HG02763 (cell line): ENCODE measurements at regions not wholly inside any gene's neighbourhood (a gene's known extent, or its start where the extent isn't known, plus 50 kb on each side); places are given as distances from the start of the nearest gene placed in this dataset.

Source experiments
- ATAC-seq: cut with Tn5 transposase; IDR thresholded peaks from one replicate; pipeline ENCODE4 v1.9.1; 2021; ENCODE audit warnings: mild to moderate bottlenecking, moderate library complexity; ENCODE audit not compliant: unreplicated experiment

DNA sequence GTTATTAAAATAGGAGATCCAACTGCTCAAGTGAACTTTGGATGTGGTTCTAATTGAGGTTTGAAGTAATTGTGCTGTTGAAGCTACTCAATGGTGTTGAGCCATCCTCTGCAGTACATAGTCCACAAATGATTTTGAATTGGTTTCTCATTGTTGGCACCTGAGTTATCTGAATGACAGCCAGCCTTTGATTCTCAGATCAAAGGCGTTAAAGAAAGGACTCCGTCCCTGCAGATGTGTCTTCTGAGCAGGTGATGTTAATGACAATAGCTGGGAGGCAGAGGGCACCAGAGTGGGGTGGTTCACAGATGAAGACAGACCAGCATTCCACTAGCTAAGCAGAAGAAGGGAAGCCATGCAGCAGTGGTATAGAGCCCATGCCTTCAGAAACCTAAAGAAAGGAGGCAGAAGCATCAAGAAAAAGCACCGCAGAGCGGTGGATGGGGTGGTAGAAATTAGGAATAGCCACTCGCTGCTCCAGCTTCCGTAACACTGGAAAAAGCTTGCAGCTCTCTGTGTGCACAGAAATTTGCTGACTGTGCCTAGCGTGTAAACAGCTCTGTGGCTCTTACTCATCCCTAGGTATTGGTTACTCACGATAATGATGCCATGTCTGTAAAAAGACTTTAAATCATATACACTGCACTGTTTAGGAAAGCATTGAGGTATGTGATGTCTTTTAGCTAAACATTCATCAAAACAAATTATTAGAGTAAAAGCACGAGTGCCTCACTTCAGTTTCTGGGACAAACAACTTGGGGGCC is 79.2 kb upstream of the CLCN4 start:
- ATAC-seq, result no peak

GRCh38 chrX:10078266-10078665 is 78.5 kb upstream of the CLCN4 start:
- ATAC-seq, result no peak

DNA sequence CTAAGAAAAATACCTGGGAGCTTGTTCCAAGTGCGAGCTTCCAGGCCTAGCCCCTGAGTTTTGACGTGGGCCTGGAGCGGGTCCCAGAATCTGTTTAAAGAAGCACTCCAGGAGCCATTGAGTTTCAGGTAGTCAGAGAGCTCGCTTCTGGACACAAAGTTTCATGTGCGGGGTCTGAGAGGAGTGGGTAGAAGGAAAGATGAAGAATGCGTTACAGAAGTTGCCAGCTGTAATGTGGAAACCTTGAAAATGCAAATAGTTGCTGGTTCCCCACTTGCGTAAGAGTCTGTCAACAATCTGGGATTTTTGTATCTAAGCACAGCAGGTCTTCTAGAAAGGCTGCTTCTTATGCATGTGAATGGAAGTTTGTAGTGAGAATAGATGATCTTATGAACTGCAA is 77.5 kb upstream of the CLCN4 start:
- no peak for ATAC-seq

DNA sequence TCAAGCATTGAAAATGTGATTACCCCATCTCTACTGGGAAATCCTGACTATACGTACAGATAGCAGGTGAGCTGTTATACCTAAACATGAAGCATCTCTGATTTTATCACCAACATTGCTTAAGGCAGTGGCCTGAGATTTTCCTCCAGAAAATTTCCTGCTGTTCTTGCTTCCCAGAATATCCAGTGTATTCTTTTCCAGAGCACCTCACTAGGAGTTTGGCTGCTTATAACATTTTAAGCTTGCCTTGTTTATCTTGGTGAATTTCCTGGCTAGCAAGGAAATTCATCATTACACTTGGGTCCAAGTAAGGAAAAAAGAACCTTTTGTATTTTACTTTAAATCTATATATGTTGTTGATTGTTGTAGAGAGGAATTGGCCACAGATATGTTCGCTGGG is 73.0 kb upstream of the CLCN4 start:
- ATAC-seq, result no peak

DNA sequence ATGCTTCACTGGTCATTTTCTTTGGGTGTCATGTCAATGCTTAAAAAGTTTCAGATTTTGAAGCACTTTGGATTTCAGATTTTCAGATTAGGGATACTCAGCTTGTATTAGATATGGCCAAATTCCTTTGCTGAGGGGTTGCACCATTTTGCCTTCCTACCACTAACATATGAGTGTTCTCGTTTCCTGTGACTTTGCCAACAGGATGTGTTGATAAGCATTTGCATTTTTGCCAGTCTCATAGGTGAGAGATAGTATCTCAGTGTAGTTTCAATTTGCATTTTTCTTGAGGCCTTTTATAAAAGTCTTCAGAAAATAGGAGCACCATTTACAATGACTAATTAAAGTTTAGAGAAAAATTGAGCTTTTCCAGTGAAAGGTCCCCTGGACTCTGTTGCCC is 71.6 kb upstream of the CLCN4 start:
- no peak for ATAC-seq

DNA sequence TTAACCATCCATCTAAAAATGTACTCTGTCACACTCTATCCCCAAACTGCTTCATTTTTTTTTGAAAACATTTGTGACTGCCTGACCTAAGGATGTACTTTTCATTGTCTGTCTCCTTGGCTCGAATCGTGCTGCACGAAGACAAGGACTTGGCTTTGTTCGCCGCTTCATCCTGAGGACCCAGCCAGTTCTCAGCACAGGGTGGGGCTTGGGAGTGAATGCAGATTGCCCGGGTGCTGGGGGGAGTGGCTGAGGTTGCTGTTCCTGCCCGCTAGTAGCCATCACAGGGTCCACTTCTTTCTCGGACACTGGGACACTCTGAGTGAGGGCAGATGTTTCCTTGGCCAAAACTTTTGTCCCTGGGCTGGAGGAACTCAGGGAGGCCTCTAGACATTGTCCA is 70.1 kb upstream of the CLCN4 start:
- ATAC-seq, result no peak

DNA sequence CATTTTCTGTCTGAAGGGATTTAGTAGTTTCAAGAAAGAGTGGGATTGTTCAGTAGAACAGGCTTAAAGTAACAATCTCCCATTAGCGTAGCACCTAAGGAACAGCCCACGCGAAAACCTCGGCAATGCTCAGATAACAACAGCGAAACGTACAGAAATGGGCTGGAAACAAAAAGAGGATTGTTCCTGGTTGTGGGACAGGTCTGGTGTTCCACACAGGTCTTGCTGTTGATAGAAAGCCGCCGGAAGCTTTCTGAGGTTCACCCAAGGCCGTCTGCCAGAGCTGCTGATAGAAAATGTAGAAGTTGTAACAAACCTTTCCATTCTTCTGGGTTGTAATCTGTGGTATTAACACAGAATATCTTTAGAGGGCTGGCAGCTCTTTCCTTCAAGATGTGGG is 69.4 kb upstream of the CLCN4 start:
- ATAC-seq, result no peak

GRCh38 chrX:10089378-10089795 is 67.4 kb upstream of the CLCN4 start:
- no peak for ATAC-seq

DNA sequence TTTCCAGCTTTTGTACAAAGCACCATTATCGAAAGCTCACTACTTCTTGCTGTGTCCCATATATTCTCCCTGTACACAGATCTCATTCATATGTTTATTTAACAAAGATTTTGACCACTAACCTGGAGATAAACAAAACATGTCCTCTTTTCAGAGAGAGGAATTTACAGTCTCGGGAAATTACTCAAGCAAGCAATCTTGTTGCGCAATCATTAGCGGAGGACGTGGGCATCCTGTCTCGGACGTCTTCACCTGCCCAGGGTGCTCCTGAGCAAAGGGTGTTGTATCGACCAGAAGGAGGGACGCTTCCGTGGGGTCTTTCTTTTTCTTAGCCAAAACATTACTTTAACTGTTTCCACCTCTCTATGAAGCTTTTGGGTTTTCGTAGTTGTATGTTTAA is 66.5 kb upstream of the CLCN4 start:
- ATAC-seq, result no peak

DNA sequence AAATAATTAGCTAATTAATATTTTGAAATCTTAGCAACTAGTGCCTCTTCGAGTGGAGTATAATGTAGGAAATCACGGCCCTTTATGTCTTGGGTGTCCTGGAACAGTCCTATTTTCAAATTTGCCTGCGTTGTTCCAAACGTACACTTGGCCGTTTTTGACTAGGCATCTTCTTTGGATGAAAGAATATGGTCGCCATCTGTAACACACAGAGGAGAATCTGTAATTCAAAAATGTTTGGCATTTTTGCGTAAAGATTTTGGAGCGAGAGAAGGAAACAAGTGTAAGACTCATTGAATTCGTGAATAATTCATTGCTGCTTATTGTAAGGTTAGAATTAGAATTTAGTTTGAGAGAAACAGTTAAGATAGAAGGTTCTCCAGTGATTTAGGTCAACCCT is 61.5 kb upstream of the CLCN4 start:
- no peak for ATAC-seq

- no peak for ATAC-seq
Observed at GRCh38 chrX:10095698-10096432, 60.9 kb upstream of the CLCN4 start.

- ATAC-seq, result peak; percentile 89
Observed at GRCh38 chrX:10098270-10098713, 58.5 kb upstream of the CLCN4 start.

- no peak for ATAC-seq
Observed at GRCh38 chrX:10099411-10099810, 57.4 kb upstream of the CLCN4 start.

- no peak for ATAC-seq
Observed at GRCh38 chrX:10101269-10101668, 55.5 kb upstream of the CLCN4 start.

DNA sequence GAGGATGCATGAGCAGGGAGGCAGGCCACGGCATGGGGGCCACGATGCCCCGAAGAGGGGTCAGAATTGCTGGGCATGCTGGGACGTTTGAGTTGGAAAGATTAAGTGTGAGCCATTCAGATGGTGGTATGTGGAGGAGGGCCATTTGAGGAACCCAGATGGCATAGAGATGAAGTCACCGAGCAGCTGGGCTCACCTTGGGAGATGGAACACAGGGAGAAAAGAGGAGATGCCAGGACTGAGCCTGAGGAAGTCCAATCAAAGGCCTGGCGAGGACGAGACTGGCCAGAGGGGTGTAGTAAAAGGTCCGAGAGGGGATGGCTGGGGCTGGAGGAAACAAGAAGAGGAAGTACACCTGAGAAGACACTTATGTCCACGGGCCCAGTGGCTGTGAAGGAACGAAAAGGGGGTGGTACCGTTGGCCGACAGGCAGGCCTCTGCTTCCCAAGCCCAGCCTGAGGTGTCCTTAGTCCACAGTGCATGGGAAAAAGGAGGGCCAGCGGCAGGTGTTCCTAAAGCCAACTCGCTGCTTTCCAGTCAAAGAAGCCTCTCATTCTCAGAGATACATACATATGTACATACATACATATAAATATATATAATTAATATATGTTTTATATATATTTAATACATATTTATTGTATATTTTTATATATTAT is 54.6 kb upstream of the CLCN4 start:
- ATAC-seq, result no peak

DNA sequence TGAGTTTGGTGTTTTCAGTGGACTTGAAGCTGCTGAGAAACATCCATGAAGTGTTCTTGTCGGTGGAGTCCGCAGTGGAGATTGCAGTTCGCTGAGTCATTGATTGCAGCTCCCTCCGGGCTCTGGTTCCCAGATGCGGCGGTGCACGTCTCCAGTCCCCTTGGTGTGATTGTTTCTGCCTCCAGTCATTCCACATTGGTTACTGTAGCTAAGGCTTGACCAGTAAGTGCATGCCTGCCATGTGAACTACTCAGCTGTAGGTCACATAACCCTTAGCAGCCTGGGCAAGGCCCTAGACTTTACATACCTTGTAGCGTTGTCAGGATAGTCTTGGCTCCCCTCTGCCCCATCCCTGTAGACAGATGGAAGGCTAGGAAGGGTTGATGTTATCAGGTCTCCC is 53.8 kb upstream of the CLCN4 start:
- ATAC-seq, result no peak

DNA sequence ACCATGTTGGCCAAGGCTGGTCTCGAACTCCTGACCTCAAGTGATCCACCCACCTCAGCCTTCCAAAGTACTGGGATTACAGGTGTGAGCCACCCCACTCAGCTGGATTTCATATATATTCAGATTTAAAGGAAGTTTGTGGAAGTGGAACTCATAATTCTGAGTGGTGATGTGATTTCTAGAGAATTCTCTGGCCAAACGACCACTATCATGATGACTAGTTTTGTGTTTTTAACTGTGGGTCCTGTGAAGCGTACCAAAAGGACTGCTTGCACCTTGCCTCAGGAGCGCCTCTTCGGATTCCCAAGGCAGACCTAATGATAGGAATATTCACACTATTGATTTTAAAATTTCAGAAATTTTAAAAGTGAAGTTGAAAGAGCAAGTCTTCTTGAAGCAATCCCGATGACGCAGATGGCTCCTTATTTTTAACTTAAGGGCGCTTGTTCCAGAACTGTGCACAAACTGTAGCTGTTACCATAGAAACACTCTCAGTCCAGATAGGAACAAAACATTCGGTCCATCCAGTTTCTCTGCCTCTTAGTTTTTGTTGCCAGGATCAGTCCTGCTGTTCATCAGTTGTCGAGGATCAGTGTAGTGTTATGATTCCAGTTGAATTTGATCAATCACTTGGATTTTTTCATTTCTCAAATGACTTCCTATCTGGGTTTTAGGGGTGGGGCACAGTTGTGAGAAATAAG is 51.7 kb upstream of the CLCN4 start:
- ATAC-seq, result no peak

GRCh38 chrX:10106806-10107205 is 50.0 kb upstream of the CLCN4 start:
- ATAC-seq, result peak; percentile 35
